Epithelial cell of proximal tubule (primary cell): ENCODE measurements at regions not wholly inside any gene's neighbourhood (a gene's known extent, or its start where the extent isn't known, plus 50 kb on each side); places are given as distances from the start of the nearest gene placed in this dataset.

ENCODE experiments used
- DNase-seq: peaks from one replicate; pipeline ENCODE4 v3.0.0-alpha.2; 2011; ENCODE audit warnings: low read depth
- H3K4me3 ChIP-seq: 2 replicates; pipeline ENCODE4 v1.5.1; 2011; ENCODE audit warnings: low read depth, mild to moderate bottlenecking, low read length
- CTCF ChIP-seq: conservative IDR thresholded peaks from 2 replicates; pipeline ENCODE4 v1.5.1; 2012; ENCODE audit warnings: low read depth, mild to moderate bottlenecking, low read length

- no peak for DNase-seq
- TF ChIP-seq CTCF, result no peak
- no peak overlapping the region for H3K4me3 ChIP-seq
These were observed 100.9 kb upstream of the RUNX3 start for GRCh38 chr1:25030674-25031589.

GRCh38 chr1:25030012-25030411 is 99.9 kb upstream of the RUNX3 start:
- no peak for TF ChIP-seq CTCF
- H3K4me3 ChIP-seq, result no peak overlapping the region
- DNase-seq, result no peak

- DNase-seq, result no peak
These were observed 99.0 kb upstream of the RUNX3 start for GRCh38 chr1:25028907-25029599.

GRCh38 chr1:25028587-25028906 is 98.5 kb upstream of the RUNX3 start:
- no peak overlapping the region for H3K4me3 ChIP-seq
- DNase-seq, result no peak
- no peak for TF ChIP-seq CTCF

More at GRCh38 chr1:25028907-25029599, 99.0 kb upstream of the RUNX3 start:
- no peak overlapping the region for H3K4me3 ChIP-seq
- TF ChIP-seq CTCF, result no peak

GRCh38 chr1:25027822-25028586 is 97.9 kb upstream of the RUNX3 start:
- no peak overlapping the region for H3K4me3 ChIP-seq
- no peak for TF ChIP-seq CTCF
- DNase-seq, result no peak

GRCh38 chr1:25026730-25027450 is 96.8 kb upstream of the RUNX3 start:
- no peak overlapping the region for H3K4me3 ChIP-seq
- DNase-seq, result no peak
- no peak for TF ChIP-seq CTCF
